Endothelial cell of umbilical vein (primary cell): ENCODE measurements at regions not wholly inside any gene's neighbourhood (a gene's known extent, or its start where the extent isn't known, plus 50 kb on each side); places are given as distances from the start of the nearest gene placed in this dataset.

Source experiments
- BruUV-seq: library from RNA; stranded (reverse); fragments of 400-500 nt; replicated peaks from 2 replicates; lab custom pipeline; 2021; lab: Mats Ljungman, UMichigan
- CTCF ChIA-PET: fragments of 300-600, 350-600 bp; sonication (Branson Sonifier 250); formaldehyde crosslinking; loops from one replicate; lab custom pipeline; 2021; ENCODE audit warnings: antibody characterized with exemption, inconsistent platforms; lab: Charles Lee
- POLR2A ChIA-PET: fragments of 300-600, 350-600 bp; sonication (Branson Sonifier 250); formaldehyde crosslinking; loops from one replicate; lab custom pipeline; 2021; ENCODE audit warnings: antibody characterized with exemption, inconsistent platforms; lab: Charles Lee
- DNase-seq: peaks from one replicate; pipeline ENCODE4 v3.0.0-alpha.2; 2011; ENCODE audit warnings: low read depth, low spot score
- FAIRE-seq: peaks from 2 replicates; lab custom pipeline; 2011; peaks lifted over from hg19 to GRCh38; lab: Jason Lieb, UNC
- H2AFZ ChIP-seq: 2 replicates; pipeline ENCODE4 v1.6.0; 2012; ENCODE audit warnings: low read depth, low read length, control low read depth, inconsistent platforms
- H3K27ac ChIP-seq: 2 replicates; pipeline ENCODE4 v1.5.1; 2011; ENCODE audit warnings: low read depth, mild to moderate bottlenecking, control low read depth, low read length, moderate library complexity; ENCODE audit not compliant: insufficient read depth
- H3K27me3 ChIP-seq, 2 experiments: 2 replicates each; pipeline versions ENCODE4 v1.6.0 to v1.6.1; 2011; ENCODE audit warnings: low read length in 2 of 2, mixed read lengths in 1 of 2; ENCODE audit not compliant: control insufficient read depth in 2 of 2, insufficient read depth in 2 of 2
- H3K36me3 ChIP-seq, 2 experiments: 2 replicates in 1 of 2; 3 replicates in 1 of 2; pipeline ENCODE4 v1.5.1; 2011; ENCODE audit warnings: low read length in 2 of 2, mild to moderate bottlenecking in 1 of 2, moderate library complexity in 1 of 2; ENCODE audit not compliant: control insufficient read depth in 2 of 2, insufficient read depth in 2 of 2; ENCODE audit errors: extremely low read depth in 1 of 2
- H3K4me1 ChIP-seq: 3 replicates; pipeline ENCODE4 v1.5.1; 2011; ENCODE audit warnings: mild to moderate bottlenecking, low read length; ENCODE audit not compliant: control insufficient read depth, insufficient read depth; ENCODE audit errors: extremely low read depth
- H3K4me2 ChIP-seq: 2 replicates; pipeline ENCODE4 v1.6.1; 2011; ENCODE audit warnings: low read length, control low read depth, mixed read lengths; ENCODE audit not compliant: insufficient read depth
- H3K4me3 ChIP-seq, 3 experiments: fragments of 200-600 bp in 1 of 3; sonication (generic), shearing (Covaris generic) in 1 of 3; replicated peaks in 1 of 3; 2 replicates each; pipeline ENCODE4 v1.5.1; 2011 to 2016; ENCODE audit warnings: control low read depth in 3 of 3, low read length in 3 of 3, mild to moderate bottlenecking in 2 of 3, inconsistent platforms in 1 of 3, low read depth in 1 of 3, moderate library complexity in 1 of 3; ENCODE audit not compliant: insufficient read depth in 1 of 3
- H3K79me2 ChIP-seq: 2 replicates; pipeline ENCODE4 v1.6.0; 2012; ENCODE audit warnings: low read length, inconsistent platforms; ENCODE audit not compliant: control insufficient read depth, insufficient read depth
- H3K9ac ChIP-seq: replicated peaks from 2 replicates; pipeline ENCODE3; 2011; ENCODE audit warnings: low read length, control low read depth; ENCODE audit not compliant: insufficient read depth; ENCODE audit errors: extremely low read depth
- H3K9me1 ChIP-seq: replicated peaks from 3 replicates; pipeline ENCODE4 v1.6.0; 2011; ENCODE audit warnings: mild to moderate bottlenecking, low read length; ENCODE audit not compliant: control insufficient read depth, insufficient read depth; ENCODE audit errors: extremely low read depth
- H3K9me3 ChIP-seq: replicated peaks from 2 replicates; pipeline ENCODE4 v1.5.1; 2012; ENCODE audit warnings: low read length, inconsistent platforms; ENCODE audit not compliant: control insufficient read depth, insufficient read depth
- H4K20me1 ChIP-seq: replicated peaks from 2 replicates; pipeline ENCODE3; 2011; ENCODE audit warnings: mild to moderate bottlenecking, low read length; ENCODE audit not compliant: control insufficient read depth, insufficient read depth; ENCODE audit errors: extremely low read depth
- CTCF ChIP-seq, 2 donors: IDR thresholded peaks; 1 replicate in 1 of 2; 2 replicates in 1 of 2; pipeline ENCODE4 v1.5.1; 2011; ENCODE audit warnings: low read length in 2 of 2, mild to moderate bottlenecking in 2 of 2, moderate library complexity in 2 of 2, control low read depth in 1 of 2, inconsistent platforms in 1 of 2, low read depth in 1 of 2; ENCODE audit not compliant: insufficient read depth in 1 of 2; ENCODE audit errors: extremely low read depth in 1 of 2
- EZH2 ChIP-seq: IDR thresholded peaks from 2 replicates; pipeline ENCODE4 v1.6.1; 2012; ENCODE audit warnings: borderline replicate concordance, low read depth, mild to moderate bottlenecking, moderate library complexity, low read length, inconsistent platforms; ENCODE audit not compliant: severe bottlenecking
- FOS ChIP-seq: IDR thresholded peaks from 2 replicates; pipeline ENCODE4 v1.6.1; 2011; ENCODE audit warnings: mild to moderate bottlenecking, low read length, moderate library complexity, borderline replicate concordance; ENCODE audit not compliant: insufficient read depth
- GATA2 ChIP-seq: IDR thresholded peaks from 2 replicates; pipeline ENCODE4 v1.7.0; 2011; ENCODE audit warnings: low read depth, mild to moderate bottlenecking, moderate library complexity, mixed read lengths, low read length; ENCODE audit not compliant: insufficient read length, insufficient read depth
- JUN ChIP-seq: IDR thresholded peaks from 2 replicates; pipeline ENCODE4 v1.6.1; 2011; ENCODE audit warnings: borderline replicate concordance, low read depth; ENCODE audit not compliant: insufficient read length, insufficient read depth
- MAX ChIP-seq: IDR thresholded peaks from 2 replicates; pipeline ENCODE4 v1.6.1; 2011; ENCODE audit not compliant: insufficient read depth, insufficient read length
- MYC ChIP-seq: IDR thresholded peaks from one replicate; pipeline ENCODE4 v1.6.1; 2011; ENCODE audit warnings: mild to moderate bottlenecking, low read depth, low read length
- POLR2A ChIP-seq: IDR thresholded peaks from 2 replicates; pipeline ENCODE4 v1.6.1; 2012; ENCODE audit warnings: low read depth, mild to moderate bottlenecking, control low read depth, low read length
- POLR2AphosphoS5 ChIP-seq: IDR thresholded peaks from 2 replicates; pipeline ENCODE4 v1.6.1; 2012; ENCODE audit warnings: low read depth, mild to moderate bottlenecking, control low read depth, low read length, moderate library complexity; ENCODE audit not compliant: insufficient read depth
- dilution Hi-C: fragments of 300-500 bp; cut with MboI; formaldehyde crosslinking; loops from one replicate; pipeline ENCODE4 v1.15.0; 2019; ENCODE audit warnings: low sequenced_read_pairs; ENCODE audit not compliant: extremely low pct_ligation_motif_present
- intact Hi-C: fragments of 100-400 bp; cut with micrococcal nuclease; formaldehyde crosslinking; loops from one replicate; pipeline ENCODE4 v1.10.0; 2022

- Histone ChIP-seq H3K4me3 (no peak overlapping the region), H3K27ac (no peak overlapping the region), H3K9ac (no peak overlapping the region), H3K27me3 (no peaks in the 10 kb centered on the region), H3K4me1 (peaks cover 24% of the 10 kb centered on the region), H3K9me1 (no peaks in the 10 kb centered on the region), H3K79me2 (no peaks in the 10 kb centered on the region), H3K36me3 (no peaks in the 10 kb centered on the region), H3K4me2 (no peak overlapping the region), H4K20me1 (no peaks in the 10 kb centered on the region), H3K9me3 (no peaks in the 10 kb centered on the region), H2AFZ (no peak overlapping the region)
- FAIRE-seq (no peak), DNase-seq (no peak)
- POLR2A ChIA-PET: no interaction called here
- dilution Hi-C loops: no loop called here
- CTCF ChIA-PET: no interaction called here
- no TSS peak for BruUV-seq
- TF ChIP-seq JUN: no peak
- no peak for TF ChIP-seq FOS
- TF ChIP-seq EZH2: no peak
- no peak for TF ChIP-seq MYC
- TF ChIP-seq POLR2A: no peak
- TF ChIP-seq MAX: no peak
- no peak for TF ChIP-seq POLR2AphosphoS5
- no peak for TF ChIP-seq GATA2
- no peak for TF ChIP-seq CTCF (IDR thresholded peaks at IDR 0.05; ENCODE audit: extremely low read depth in 1 of 2, insufficient read depth in 1 of 2, low read depth in 1 of 2, low read length in 2 of 2)
- intact Hi-C loops: no loop called here
These were observed 103.3 kb upstream of the ZFHX3 start for GRCh38 chr16:73151225-73151624.
